HCT116 (cell line): ENCODE measurements at regions not wholly inside any gene's neighbourhood (a gene's known extent, or its start where the extent isn't known, plus 50 kb on each side); places are given as distances from the start of the nearest gene placed in this dataset.

ENCODE experiments used
- ATAC-seq: fragments of 200-7000 bp; cut with Tn5 transposase; 2 replicates; pipeline ENCODE4 v1.9.1; 2020; ENCODE audit warnings: mild to moderate bottlenecking, moderate library complexity
- BruUV-seq: library from RNA; stranded (reverse); fragments of 400-500 nt; replicated peaks from 2 replicates; lab custom pipeline; 2021; lab: Mats Ljungman, UMichigan
- CTCF ChIA-PET: fragments of 300-600 bp; sonication (Branson Sonifier 250); formaldehyde crosslinking; loops from one replicate; lab custom pipeline; 2021; ENCODE audit warnings: antibody characterized with exemption; lab: Charles Lee
- POLR2A ChIA-PET: fragments of 300-600, 350-600 bp; sonication (Branson Sonifier 250); formaldehyde crosslinking; loops from one replicate; lab custom pipeline; 2021; ENCODE audit warnings: antibody characterized with exemption; lab: Charles Lee
- RAD21 ChIA-PET, 2 experiments: fragments of 300-600 bp; sonication (Branson Sonifier 250); formaldehyde crosslinking; loops; one replicate each; lab custom pipeline; 2023; ENCODE audit warnings: low total read pairs in 2 of 2; ENCODE audit not compliant: uncharacterized antibody in 2 of 2, unreplicated experiment in 2 of 2, low non-redundant PET in 1 of 2; lab: Charles Lee
- DNase-seq: peaks from one replicate; pipeline ENCODE4 v3.0.0-alpha.2; 2010; ENCODE audit warnings: low read depth, low spot score
- H2AFZ ChIP-seq: fragments of 200-600 bp; shearing (Covaris generic), sonication (generic); 2 replicates; pipeline ENCODE4 v1.6.1; 2017; ENCODE audit warnings: low read depth, mixed run types, mixed read lengths, antibody characterized with exemption, low read length; ENCODE audit not compliant: poor library complexity, severe bottlenecking
- H3K27ac ChIP-seq: 2 replicates; pipeline ENCODE4 v1.5.1; 2012; ENCODE audit warnings: low read depth, low read length
- H3K27me3 ChIP-seq: fragments of 200-600 bp; sonication (generic); 2 replicates; pipeline ENCODE4 v1.6.1; 2016; ENCODE audit warnings: mixed run types, low read length, mixed read lengths; ENCODE audit not compliant: insufficient read depth
- H3K36me3 ChIP-seq, 2 experiments: fragments of 200-500 bp in 1 of 2; fragments of 200-600 bp in 1 of 2; sonication (Bioruptor generic) in 1 of 2; sonication (generic) in 1 of 2; 2 replicates each; pipeline versions ENCODE4 v1.5.1 to v1.6.1; 2014 to 2016; ENCODE audit warnings: low read length in 2 of 2, inconsistent platforms in 1 of 2, mixed read lengths in 1 of 2, mixed run types in 1 of 2; ENCODE audit not compliant: insufficient read depth in 2 of 2, control insufficient read depth in 1 of 2
- H3K4me1 ChIP-seq, 2 experiments: fragments of 200-600 bp in 1 of 2; sonication (generic) in 1 of 2; 2 replicates each; pipeline versions ENCODE4 v1.5.1 to v1.6.1; 2012 to 2017; ENCODE audit warnings: low read length in 2 of 2, inconsistent platforms in 1 of 2, mild to moderate bottlenecking in 1 of 2, mixed read lengths in 1 of 2, mixed run types in 1 of 2, moderate library complexity in 1 of 2; ENCODE audit not compliant: insufficient read depth in 2 of 2, control insufficient read depth in 1 of 2
- H3K4me2 ChIP-seq: fragments of 200-600 bp; sonication (generic); 2 replicates; pipeline ENCODE4 v1.6.1; 2017; ENCODE audit warnings: mixed run types, low read length, mixed read lengths
- H3K4me3 ChIP-seq, 2 experiments: fragments of 200-600 bp in 1 of 2; sonication (generic) in 1 of 2; replicated peaks in 1 of 2; 2 replicates each; pipeline ENCODE4 v1.5.1; 2011 to 2016; ENCODE audit warnings: low read length in 2 of 2, control low read depth in 1 of 2, low read depth in 1 of 2, mild to moderate bottlenecking in 1 of 2, mixed read lengths in 1 of 2, mixed run types in 1 of 2
- H3K79me2 ChIP-seq: fragments of 200-600 bp; sonication (generic); 2 replicates; pipeline ENCODE4 v1.6.1; 2017; ENCODE audit warnings: mild to moderate bottlenecking, mixed run types, low read length, moderate library complexity, mixed read lengths; ENCODE audit not compliant: insufficient read depth
- H3K9ac ChIP-seq: fragments of 200-600 bp; sonication (generic); 2 replicates; pipeline ENCODE4 v1.6.1; 2016; ENCODE audit warnings: low read length, mixed read lengths
- H3K9me2 ChIP-seq: fragments of 200-600 bp; sonication (generic), shearing (Covaris generic); 2 replicates; pipeline ENCODE4 v1.6.1; 2017; ENCODE audit warnings: mixed run types, mild to moderate bottlenecking, moderate library complexity; ENCODE audit not compliant: insufficient read depth
- H3K9me3 ChIP-seq, 2 experiments: fragments of 200-500 bp in 1 of 2; fragments of 200-600 bp in 1 of 2; sonication (Bioruptor generic) in 1 of 2; sonication (generic) in 1 of 2; 2 replicates each; pipeline ENCODE4 v1.6.1; 2014 to 2017; ENCODE audit warnings: low read length in 2 of 2, mixed read lengths in 2 of 2, inconsistent platforms in 1 of 2, low read depth in 1 of 2, mild to moderate bottlenecking in 1 of 2, mixed run types in 1 of 2, moderate library complexity in 1 of 2; ENCODE audit not compliant: control insufficient read depth in 1 of 2, insufficient read depth in 1 of 2
- H4K20me1 ChIP-seq: fragments of 200-600 bp; sonication (generic), shearing (Covaris generic); 2 replicates; pipeline ENCODE4 v1.6.1; 2017; ENCODE audit warnings: mixed run types, mild to moderate bottlenecking, moderate library complexity; ENCODE audit not compliant: insufficient read depth
- CBX3 ChIP-seq: IDR thresholded peaks from 2 replicates; pipeline ENCODE4 v1.6.1; 2012; ENCODE audit warnings: low read depth
- CTCF ChIP-seq, 3 experiments: fragments of 200-600 bp in 1 of 3; sonication (generic) in 1 of 3; IDR thresholded peaks in 2 of 3; conservative IDR thresholded peaks in 1 of 3; 2 replicates each; pipeline ENCODE4 v1.5.1; 2012 to 2017; ENCODE audit warnings: low read depth in 2 of 3, low read length in 2 of 3, antibody characterized with exemption in 1 of 3, borderline replicate concordance in 1 of 3, control low read depth in 1 of 3, mild to moderate bottlenecking in 1 of 3, mixed read lengths in 1 of 3, mixed run types in 1 of 3, moderate library complexity in 1 of 3; ENCODE audit not compliant: insufficient read depth in 1 of 3
- EZH2phosphoT487 ChIP-seq: fragments of 200-600 bp; IDR thresholded peaks from 2 replicates; pipeline ENCODE4 v1.6.1; 2018; ENCODE audit warnings: antibody characterized with exemption, borderline replicate concordance
- JUND ChIP-seq: IDR thresholded peaks from 2 replicates; pipeline ENCODE4 v1.6.1; 2012
- MAX ChIP-seq: IDR thresholded peaks from 2 replicates; pipeline ENCODE4 v1.6.1; 2012
- POLR2A ChIP-seq: IDR thresholded peaks from 2 replicates; pipeline ENCODE4 v1.7.0; 2011; ENCODE audit warnings: borderline replicate concordance; ENCODE audit not compliant: insufficient read depth, insufficient read length; ENCODE audit errors: extremely low read depth
- POLR2AphosphoS5 ChIP-seq: IDR thresholded peaks from 2 replicates; pipeline ENCODE4 v1.6.1; 2011; ENCODE audit warnings: mild to moderate bottlenecking, low read depth, low read length, moderate library complexity
- TCF7L2 ChIP-seq: IDR thresholded peaks from 2 replicates; pipeline ENCODE4 v1.7.0; 2011; ENCODE audit warnings: borderline replicate concordance, inconsistent platforms; ENCODE audit not compliant: insufficient read depth, insufficient read length; ENCODE audit errors: extremely low read depth
- intact Hi-C: fragments of 100-400 bp; cut with micrococcal nuclease; formaldehyde crosslinking; loops from 2 replicates; pipeline ENCODE4 v1.10.0; 2022

- Histone ChIP-seq H3K4me2 (no peak overlapping the region), H3K27me3 (0 out of 2 replicates have a peak, but pooled peaks cover 27% of the 10 kb centered on the region), H4K20me1 (no peaks in the 10 kb centered on the region), H3K4me1 (no peaks in the 10 kb centered on the region), H3K79me2 (no peaks in the 10 kb centered on the region), H3K36me3 (no peaks in the 10 kb centered on the region), H3K9me3 (no peaks in the 10 kb centered on the region), H3K9ac (no peak overlapping the region), H3K27ac (no peak overlapping the region), H3K4me3 (no peak overlapping the region), H2AFZ (no peak overlapping the region), H3K9me2 (no peaks in the 10 kb centered on the region)
- ATAC-seq: no peak
- ChIA-PET CTCF (no interaction called here), RAD21 (no interaction called here), POLR2A (no interaction called here)
- TF ChIP-seq EZH2phosphoT487: no peak
- intact Hi-C loops: no loop called here
- DNase-seq: no peak
- no TSS peak for BruUV-seq
Observed at GRCh38 chr5:5043346-5043745, 96.8 kb upstream of the ADAMTS16 start.

- Histone ChIP-seq H3K9me2 (no peaks in the 10 kb centered on the region), H3K9me3 (no peaks in the 10 kb centered on the region), H3K4me3 (no peak overlapping the region), H3K4me2 (no peak overlapping the region), H3K79me2 (no peaks in the 10 kb centered on the region), H4K20me1 (no peaks in the 10 kb centered on the region), H3K4me1 (no peaks in the 10 kb centered on the region), H3K36me3 (no peaks in the 10 kb centered on the region), H3K27me3 (0 out of 2 replicates have a peak, but pooled peaks cover 27% of the 10 kb centered on the region), H2AFZ (no peak overlapping the region), H3K9ac (no peak overlapping the region), H3K27ac (no peak overlapping the region)
- RAD21 ChIA-PET: no interaction called here
- intact Hi-C loops: no loop called here
- ATAC-seq (no peak), DNase-seq (no peak)
- TF ChIP-seq CTCF (IDR thresholded peaks at IDR 0.05 in 2 of 3, conservative IDR thresholded peaks at IDR 0.05 in 1 of 3; ENCODE audit: borderline replicate concordance in 1 of 3, insufficient read depth in 1 of 3, low read depth in 2 of 3, low read length in 2 of 3) (no peak), JUND (no peak), CBX3 (no peak), POLR2A (no peak), TCF7L2 (no peak), MAX (no peak), POLR2AphosphoS5 (no peak)
- BruUV-seq: no TSS peak
- POLR2A ChIA-PET: no interaction called here
- CTCF ChIA-PET: no interaction called here
Observed at GRCh38 chr5:5044247-5044840, 95.8 kb upstream of the ADAMTS16 start.
